NCI-H2107 treated with DMSO at 0.1 percent for 48 hours (cell line): ENCODE measurements at regions not wholly inside any gene's neighbourhood (a gene's known extent, or its start where the extent isn't known, plus 50 kb on each side); places are given as distances from the start of the nearest gene placed in this dataset.
A peak's percentile ranks its signal among the peaks of the same experiment; 100 is the strongest.

ENCODE experiments used
- DNase-seq: peaks from one replicate; lab custom pipeline; 2025; ENCODE audit not compliant: unreplicated experiment; lab: John Stamatoyannopoulos, UW

DNA sequence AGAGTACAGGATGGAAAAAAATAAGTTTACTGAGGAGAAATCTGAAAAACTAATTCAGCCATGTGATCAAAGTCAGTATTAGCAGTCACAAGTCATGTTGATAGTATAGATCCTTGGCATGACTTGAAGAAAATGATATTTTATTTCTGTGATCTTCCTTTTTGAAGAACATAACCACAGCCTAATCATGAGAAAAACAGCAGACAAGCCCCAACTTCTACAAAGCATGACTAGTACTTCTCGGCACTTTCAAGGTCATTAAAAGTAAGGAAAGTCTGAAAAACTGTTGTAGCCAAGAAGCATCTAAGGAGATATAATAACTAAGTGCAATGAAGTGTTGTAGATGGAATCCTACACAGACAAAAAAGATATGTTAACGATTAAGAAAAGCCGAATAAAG is 264.1 kb upstream of the FOXG1 start:
- DNase-seq: no peak

DNA sequence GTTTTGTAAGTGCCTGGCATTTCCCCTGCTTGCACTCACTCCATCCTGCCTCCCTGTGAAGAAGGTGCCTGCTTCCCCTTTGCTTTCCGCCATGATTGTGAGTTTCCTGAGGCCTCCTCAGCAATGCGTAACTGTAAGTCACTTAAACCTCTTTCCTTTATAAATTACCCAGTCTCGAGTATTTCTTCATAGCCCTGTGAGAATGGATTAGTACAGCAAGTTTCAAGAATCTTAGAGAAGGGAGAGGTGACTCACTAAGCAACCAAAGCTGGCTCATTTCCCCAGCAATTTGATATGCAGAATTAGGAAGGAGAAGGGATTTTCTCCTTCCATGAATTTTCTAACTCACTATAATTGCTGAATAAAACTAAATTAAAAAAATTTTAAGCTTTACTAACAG is 251.0 kb upstream of the FOXG1 start:
- no peak for DNase-seq

DNA sequence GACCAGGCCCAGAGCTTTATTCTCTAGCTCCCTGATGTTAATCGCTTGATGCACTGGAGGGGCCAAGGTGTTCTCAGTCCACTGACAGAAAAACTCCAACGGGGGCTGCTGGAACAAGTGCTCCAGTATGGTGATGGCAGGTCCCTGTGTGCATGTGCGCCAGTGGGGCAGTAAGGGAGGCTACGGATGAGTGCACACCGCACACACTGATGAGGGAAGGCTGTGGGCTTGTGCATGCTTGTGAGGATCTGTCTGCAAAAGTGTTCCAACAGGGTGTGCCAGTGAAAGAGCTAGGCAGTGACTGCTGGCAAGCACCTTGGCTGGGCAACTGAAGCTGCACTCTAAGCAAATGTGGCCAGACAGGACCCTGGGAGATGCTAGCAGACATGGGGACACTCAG is 229.7 kb upstream of the FOXG1 start:
- no peak for DNase-seq

DNA sequence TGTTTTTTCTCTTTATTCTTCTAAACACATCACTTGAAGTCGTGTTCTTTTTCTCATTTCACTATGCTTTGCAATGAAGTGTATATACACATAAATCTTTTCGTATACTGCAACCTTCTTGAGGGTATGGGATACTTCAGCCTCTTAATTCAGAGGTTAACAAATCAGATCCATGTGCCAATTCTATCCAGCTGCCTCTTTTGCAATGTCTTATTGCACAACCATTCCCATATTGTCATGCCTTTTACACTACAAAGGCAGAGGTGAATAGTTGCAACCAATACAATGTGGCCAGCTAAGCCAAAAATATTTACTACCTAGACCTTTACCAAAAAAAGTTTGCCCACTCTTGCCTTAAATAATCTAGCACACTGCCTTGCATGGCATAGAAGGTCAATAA is 224.5 kb upstream of the FOXG1 start:
- no peak for DNase-seq

DNA sequence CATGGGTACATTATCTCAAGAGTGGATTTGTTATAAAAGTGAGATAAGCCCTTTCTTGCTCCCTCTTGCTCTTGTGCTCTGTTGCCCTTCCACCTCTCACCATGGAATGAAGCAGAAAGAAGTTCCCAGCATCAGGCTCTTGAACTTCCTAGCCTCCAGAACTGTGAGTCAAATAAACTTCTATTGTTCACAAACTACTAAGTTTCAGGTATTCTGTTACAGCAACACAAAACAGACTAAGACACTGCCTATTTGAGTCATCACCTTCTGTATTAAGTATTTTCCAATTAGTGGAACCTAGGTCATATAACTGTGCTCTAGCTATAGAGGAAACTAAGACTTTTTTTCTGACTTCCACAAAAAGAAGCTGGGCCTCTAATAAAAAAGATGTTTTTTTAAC is 201.2 kb upstream of the FOXG1 start:
- DNase-seq: no peak

DNA sequence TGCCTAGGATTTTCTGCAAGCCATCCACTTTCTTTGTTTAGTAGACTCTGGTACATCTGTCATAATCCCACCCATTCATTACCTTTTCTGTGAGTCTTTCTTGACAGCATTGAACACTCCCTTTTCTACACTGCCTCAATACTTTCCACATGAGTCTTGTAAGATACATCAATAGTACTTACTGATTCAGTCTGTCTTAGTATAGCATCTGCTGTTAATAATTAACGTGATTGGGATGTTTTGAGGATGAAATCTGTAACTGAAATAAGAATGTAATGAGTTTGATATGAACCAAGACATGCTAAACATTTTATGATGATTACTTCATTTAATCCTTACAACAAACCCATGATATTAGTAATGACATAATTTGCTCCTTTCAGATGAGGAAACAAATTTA is 196.2 kb upstream of the FOXG1 start:
- no peak for DNase-seq

DNA sequence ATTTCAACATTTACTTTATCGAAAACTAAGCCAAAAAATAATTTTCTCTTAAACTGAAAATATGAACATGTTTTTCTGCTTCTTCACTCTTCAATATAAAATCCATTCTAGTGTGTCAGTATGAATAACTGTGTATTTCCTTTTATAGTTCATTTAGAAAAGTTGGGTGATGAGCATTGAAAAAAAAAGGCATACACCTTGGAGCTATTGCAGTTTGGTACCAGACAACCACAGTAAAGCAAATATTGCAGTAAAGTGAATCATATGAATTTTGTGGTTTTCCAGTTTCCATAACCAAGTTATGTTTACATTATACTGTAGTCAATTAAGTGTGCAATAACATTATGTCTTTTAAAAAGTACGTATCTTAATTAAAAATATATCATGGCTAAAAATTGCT is 195.0 kb upstream of the FOXG1 start:
- no peak for DNase-seq

DNA sequence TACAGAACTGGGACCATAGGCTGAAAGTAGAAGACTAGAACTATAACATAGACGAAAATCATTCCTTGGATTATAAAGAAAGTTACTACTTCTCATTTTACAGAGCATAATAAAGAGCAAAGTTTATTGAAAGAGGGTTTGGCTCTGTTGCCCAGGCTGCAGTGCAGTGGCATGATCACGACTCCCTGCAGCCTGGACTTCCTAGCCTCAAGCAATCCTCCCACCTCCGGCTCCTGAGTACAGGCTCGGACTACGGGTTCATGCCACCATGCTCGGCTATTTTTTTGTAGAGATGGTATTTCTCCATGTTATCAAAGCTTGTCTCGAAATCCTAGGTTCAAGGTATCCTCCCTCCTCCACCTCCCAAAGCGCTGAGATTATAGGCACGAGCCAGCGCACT is 190.1 kb upstream of the FOXG1 start:
- no peak for DNase-seq

DNA sequence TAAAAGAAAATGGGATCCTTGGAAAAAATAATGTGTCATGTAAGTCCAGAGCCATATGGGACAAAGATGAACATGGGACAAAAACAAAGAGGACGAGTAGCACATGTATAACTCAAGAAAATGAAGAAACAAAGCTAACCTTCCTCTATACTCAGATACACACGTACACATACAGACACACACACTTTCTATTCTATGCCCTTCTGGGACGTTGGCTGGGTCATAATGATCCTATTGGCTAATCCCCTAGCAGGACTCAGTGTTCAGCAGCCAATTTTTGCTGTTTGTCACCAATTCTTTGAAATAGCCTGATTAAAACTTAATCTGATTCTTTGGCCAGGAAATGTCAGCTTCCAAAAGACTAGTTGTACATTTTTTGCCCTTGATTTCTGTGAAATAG is 189.4 kb upstream of the FOXG1 start:
- no peak for DNase-seq

DNA sequence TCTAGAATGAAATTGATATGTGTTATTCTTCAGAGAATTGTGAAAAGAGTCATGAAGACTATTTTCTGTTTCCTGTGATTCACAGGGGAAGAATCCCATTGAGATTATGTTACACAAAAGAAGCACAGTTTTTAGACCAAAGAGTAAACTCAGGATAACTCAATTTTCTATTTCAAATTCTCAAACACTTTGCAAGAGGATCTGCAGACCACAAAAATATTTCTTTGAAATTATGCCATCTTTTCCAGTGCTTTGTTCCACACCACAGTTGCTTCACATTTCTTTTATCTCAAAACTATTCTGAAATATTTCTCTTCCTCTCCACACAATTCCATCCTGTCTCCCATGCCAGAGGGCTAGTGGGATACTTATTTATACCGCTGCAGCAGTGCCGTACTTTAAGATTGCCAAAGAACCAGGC is 188.9 kb upstream of the FOXG1 start:
- no peak for DNase-seq

DNA sequence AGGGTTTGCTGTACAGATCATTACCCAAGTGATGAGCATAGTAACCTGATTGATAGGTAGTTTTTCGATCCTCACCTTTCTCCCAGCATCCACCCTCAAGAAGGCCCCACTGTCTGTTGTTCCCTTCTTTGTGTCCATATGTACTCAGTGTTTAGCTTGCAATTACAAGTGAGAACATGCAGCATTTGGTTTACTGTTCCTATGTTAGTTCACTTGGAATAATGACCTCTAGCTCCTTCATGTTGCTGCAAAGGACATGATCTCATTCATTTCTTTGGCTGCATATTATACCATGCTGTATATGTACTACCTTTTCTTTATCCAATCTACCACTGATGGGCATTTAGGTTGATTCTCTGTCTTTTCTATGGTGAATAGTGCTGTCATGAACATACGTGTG is 181.6 kb upstream of the FOXG1 start:
- DNase-seq: no peak

DNA sequence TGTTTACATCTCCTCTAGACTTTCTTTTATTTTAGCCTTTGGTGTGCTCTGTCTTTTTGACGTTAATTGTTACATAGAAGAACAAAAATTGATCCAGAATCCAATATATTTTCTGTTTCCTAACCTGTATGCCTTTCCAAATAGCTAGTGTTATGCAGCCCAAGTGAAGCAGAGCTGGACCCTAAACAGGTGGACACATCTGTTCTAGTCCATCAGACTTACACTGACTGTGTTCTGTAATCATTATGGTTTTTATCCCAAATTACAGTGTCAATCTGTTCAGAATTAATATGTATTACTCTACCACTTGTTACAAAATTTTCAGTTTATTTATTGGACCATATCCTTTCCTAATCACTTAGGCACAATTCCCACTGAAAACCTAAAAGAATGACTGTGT is 176.8 kb upstream of the FOXG1 start:
- DNase-seq: no peak

DNA sequence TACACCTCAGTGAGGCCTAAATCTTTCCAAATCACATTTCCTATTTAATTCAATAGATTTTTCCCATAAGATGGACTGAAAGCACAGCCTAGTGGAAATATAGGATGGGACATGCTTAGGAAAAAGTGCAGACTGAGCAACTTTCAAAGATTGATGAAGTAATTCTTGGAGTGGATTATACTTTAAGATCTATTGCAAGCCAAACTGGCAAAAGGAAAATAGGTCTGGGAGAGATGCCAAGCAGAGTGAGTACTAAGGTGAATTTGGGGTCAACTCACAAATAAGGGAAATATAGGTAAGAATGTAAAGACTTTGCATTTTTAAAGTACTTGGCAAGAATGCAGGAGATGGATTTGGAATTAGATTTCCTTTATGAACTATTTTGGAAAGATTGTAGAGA is 170.2 kb upstream of the FOXG1 start:
- DNase-seq: no peak

DNA sequence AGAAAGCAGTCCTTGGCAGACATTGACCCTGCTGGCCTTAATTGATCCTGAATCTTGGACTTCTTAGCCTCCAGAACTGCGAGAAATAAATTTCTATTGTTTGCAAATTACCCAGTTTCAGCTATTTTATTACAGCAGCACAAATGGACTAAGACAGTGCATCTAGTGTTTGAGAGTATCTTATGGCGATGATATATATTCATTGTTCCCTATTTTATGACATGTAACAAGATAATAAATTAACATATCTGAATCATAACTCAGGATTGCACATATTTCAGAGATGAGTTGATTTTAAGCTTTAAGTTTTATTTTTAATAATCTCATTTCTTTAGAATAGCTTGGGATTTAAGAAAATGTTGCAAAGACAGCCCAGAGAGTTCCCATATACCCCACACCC is 167.4 kb upstream of the FOXG1 start:
- DNase-seq: no peak

DNA sequence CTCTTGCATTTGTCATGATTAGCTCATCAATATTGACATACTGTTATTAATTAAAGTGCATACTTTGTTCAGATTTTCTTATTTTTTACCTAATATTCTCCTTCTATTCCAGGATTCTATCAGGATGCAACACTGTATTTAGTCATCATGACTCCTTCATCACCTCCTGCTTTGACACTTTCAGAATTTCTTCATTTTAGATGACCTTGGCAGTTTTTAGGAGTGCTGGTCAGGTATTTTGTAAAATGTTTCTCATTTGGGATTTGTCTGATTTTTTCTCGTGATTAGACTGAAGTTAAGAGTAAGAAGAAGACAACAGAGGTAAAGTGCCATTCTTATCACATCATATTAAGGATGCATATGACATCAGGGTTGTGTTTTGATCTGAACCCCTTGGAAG is 167.0 kb upstream of the FOXG1 start:
- no peak for DNase-seq

DNA sequence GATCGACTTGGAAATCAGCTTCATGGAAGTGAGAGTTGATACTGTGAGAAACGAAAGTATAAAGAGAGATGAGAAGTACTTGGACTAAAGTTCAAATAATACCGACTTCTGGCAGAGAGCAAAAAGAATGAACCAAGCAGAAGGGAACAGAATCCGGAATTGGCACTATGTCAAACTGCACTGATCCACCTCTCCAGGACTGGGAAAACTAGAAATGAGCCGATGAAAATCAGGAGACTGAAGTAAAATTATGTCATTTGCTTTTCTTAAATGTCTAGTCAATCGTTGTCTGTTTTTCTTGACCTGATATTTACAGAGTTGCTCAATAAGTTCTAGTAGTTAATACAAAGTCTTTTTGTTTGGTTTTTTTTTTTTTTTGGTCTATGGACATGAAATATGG is 163.0 kb upstream of the FOXG1 start:
- DNase-seq: no peak

DNA sequence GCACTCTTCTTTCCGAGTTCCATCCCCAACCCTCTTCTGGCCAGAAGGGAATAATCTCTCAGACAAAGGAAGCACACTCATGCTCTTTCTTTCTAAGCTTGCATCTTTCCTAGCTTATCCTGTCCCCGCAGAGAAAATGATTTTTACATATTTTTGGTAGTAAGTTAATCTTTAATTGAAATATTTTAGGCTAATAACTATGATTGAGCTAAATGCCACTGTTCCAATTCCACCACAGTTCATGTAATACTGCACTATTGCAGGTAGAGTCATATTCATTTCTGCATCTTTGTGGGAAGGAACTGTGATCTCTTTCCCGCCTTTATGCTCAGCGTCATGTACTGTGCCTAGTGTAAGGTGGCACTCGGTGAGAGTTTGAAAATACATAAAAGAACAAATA is 158.9 kb upstream of the FOXG1 start:
- DNase-seq: no peak

DNA sequence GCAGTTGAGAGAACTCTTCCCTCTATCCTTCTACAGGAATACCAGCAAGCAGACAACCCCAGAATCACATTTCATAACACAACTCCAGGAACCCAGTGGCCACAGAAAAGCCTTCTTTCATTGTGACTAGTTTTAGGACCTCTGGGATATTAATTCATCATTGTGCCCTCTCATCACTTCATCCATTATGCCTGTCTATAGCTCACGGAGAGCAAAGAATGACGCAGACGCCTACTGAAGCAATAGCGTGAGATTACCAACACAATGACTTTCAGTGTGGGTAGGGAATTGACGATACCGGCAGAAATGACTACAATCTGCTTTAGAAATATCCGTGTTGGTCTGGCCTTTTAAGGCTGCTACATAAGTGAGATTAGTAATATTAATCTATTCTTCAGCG is 158.1 kb upstream of the FOXG1 start:
- no peak for DNase-seq

DNA sequence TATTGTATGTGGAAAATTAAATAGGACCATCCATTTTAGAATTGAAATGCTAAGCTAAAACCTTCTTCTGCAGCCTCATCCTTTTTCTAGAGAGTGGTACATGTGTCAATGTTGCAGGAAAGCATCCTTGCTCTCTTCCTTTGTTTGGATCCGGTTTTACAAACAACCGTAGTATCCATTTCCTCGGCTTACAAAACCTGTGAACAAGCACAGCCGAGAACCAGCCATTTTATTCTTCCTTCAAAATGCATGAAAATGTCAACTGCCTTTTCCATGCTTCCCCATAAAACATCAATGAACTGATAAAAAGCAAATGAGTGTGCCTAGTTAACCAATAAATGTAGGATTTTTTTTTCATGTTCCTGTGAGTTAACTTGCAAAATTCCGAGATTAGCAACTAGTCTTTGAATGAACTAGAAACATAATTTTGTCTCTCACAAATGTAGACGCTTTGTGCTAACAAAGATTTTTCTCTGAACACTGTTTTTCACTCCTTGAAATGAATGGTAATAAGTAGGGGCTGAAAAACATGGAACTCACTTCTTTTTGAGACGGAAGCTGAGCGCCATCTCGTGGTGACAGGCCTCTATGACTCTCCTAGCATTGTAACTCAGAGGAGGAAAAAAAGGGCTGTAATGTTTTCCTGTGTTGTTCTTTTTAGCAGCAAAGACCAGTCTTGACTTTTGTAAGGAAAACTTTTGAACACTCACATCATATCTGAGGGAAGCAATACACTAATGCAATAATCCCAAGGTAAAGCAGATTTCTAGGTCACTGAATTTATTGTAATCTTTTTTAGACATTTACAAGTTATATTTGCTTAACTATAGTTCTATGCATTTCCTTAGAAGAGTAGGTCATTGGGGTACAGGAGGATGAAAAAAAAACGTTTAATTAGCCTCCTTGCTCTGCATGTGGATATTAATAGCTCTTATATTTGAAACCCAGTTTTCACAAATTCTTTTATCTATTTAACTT is 157.4 kb upstream of the FOXG1 start:
- DNase-seq: peak; percentile 80

DNA sequence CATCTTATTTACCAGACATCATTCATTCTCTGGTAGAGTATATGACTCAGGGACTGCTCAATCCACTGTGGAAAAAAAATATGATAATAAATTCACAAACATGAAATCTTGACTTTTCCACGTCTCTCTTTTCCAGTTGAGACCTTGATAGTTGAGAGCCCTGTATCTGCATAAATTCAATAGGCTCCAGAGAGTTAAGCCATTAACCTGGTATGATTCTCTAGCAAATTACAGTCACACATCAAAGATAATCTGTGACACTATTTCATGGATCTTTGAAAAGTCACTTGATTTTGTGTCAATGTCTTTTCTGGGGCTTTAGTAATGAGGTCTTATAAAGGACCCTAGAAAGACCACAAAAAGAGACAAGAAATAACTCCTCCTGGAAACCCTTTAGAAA is 154.2 kb upstream of the FOXG1 start:
- DNase-seq: no peak

DNA sequence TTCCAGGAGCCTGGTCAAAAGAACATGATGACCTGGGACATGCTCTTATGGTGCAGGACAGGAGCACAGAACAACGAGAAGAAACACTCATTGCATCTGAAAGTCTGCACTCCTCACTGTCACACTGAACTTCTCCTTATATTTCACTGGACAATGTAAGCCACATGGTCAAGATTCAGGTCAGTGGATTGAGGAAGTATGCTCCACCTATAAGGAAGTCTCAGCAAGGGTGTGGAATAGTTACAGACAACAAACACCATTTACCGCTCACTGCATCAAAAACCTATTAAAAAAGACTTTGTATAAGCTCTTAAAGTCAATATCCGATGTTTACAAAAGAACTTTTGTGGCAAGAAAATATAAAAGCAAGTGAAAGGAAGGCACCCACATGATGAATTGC is 153.1 kb upstream of the FOXG1 start:
- no peak for DNase-seq

DNA sequence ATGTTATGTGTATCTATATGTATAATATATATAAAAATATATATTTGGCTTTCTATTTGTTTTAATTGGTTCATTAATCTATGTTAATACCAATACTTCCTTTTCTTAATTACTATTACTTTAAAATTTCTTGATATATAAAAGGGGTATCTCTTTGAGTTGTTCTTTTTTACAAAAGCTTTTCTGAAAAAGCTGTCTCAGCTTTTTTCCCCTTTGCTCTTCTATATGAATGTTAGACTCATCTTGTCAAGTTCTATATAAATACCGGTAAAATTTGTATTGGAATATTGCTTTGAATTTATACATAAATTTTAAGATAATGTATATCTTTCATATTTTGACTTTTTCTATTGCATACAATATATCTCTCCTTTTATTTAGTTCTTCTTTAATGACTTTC is 139.8 kb upstream of the FOXG1 start:
- no peak for DNase-seq

DNA sequence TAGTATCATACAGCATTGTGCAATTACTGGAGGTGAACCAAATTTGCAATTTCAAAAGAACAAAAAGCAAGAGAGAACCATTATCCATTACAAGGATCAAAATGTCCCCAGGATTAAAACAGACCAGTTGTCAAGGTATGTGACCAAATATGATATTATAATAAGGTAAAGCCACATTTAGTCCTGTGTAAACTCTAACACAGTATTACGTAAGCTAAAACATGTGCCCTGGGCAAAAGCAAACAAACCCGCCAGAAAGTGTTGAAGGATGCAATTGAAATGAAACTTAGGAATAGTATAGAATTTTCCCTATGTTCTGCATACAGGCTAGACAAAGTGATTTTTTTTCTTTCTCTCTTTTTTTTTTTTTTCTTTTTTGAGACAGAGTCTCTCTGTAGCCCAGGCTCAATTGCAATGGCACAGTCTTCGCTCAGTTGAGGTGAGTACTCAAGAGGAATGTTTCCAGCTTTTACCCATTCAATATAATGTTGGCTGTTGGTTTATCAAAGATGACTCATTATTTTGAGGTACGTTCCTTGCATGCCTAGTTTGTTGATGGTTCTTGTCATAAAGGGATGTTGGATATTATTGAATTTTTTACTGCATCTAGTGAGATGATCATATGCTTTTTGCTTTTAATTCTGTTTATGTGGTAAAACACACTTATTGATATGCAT is 137.1 kb upstream of the FOXG1 start:
- no peak for DNase-seq
